ENCODE measurements at regions not wholly inside any gene's neighbourhood (a gene's known extent, or its start where the extent isn't known, plus 50 kb on each side); places are given as distances from the start of the nearest gene placed in this dataset.

GRCh38 chr10:30111340-30112022, 52.1 kb upstream of the JCAD start:
- Mint-ChIP-seq H3K9me3 (no peaks in the 10 kb centered on the region; the same call in 1 of the 2 replicates), H3K27me3 (ENCODE audit: insufficient read depth) (peaks cover 17% of the 10 kb centered on the region), H3K27ac (peak overlapping the region; percentile 30), H3K4me1 (ENCODE audit: low read depth) (peaks cover 22% of the 10 kb centered on the region), H3K4me3 (no peak overlapping the region), H3K36me3 (ENCODE audit: low read depth) (peaks cover 7% of the 10 kb centered on the region; the same call in 1 of the 2 replicates)
- no peak for TF ChIP-seq CTCF (IDR thresholded peaks at IDR 0.05)
- DNase-seq, result peak; percentile 72
